SHP77 treated with DMSO at 0.1 percent for 48 hours (cell line): ENCODE measurements at regions not wholly inside any gene's neighbourhood (a gene's known extent, or its start where the extent isn't known, plus 50 kb on each side); places are given as distances from the start of the nearest gene placed in this dataset.
"Not testable (repeated sequence)": the region's sequence is repeated elsewhere in the genome, so short reads cannot be mapped to it uniquely, and the experiment has no call there.

ENCODE experiments used
- DNase-seq: peaks from one replicate; lab custom pipeline; 2025; lab: John Stamatoyannopoulos, UW

DNA sequence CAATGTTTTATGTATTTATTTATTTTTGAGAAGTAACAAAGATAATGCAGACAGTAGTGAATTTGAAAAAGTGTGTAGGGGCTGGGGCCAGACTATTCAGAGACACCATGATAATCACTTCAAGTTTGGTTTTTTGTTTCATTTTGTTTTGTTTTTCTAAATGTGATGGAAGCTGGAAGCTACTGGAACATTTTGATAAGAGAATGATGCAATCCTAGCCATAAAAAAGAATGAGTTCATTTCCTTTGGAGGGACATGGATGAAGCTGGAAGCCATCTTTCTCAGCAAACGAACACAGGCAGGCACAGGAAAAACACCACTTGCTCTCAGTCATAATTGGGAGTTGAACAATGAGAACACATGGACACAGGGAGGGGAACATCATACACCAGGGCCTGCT, 706.6 kb upstream of the EPHA5 start:
- no peak for DNase-seq

DNA sequence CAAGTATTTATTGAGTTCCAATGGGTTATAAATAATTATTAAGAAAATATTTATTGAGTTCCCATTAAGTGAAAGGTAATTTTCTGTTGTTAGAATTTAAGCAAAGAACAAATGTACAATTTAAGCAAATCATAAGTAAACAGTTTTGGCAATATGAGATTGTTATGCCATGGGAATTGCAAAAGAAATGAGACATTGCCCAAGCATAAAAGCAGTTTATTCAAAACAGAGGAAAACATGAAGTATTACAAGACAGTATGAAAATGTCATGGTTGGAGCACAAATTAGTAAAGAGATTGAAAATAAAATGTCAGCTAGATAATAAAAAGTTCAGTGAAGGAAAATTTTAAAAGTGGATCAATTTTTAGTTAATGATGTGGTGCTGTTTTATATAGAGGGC, 706.1 kb upstream of the EPHA5 start:
- no peak for DNase-seq

DNA sequence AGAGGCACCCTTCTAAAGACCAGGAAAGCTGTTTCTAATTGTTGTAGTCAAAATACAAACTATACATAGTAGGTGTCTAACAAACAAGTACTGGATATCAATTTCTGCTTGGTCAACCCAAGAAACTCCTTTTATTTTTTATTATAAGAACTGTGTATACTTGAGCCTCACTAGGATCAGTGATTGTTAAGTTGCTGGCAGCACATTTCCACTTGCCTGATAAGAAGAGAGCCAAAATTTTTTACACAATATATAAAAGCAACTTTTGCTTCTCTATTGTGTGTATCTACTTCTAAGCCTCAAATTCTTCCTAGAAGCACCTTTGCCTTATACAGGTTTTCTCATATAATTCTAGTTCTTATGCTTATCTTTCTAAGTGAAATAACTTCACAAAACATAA, 703.0 kb upstream of the EPHA5 start:
- no peak for DNase-seq

GRCh38 chr4:66372706-66373105, 702.4 kb upstream of the EPHA5 start:
- no peak for DNase-seq

DNA sequence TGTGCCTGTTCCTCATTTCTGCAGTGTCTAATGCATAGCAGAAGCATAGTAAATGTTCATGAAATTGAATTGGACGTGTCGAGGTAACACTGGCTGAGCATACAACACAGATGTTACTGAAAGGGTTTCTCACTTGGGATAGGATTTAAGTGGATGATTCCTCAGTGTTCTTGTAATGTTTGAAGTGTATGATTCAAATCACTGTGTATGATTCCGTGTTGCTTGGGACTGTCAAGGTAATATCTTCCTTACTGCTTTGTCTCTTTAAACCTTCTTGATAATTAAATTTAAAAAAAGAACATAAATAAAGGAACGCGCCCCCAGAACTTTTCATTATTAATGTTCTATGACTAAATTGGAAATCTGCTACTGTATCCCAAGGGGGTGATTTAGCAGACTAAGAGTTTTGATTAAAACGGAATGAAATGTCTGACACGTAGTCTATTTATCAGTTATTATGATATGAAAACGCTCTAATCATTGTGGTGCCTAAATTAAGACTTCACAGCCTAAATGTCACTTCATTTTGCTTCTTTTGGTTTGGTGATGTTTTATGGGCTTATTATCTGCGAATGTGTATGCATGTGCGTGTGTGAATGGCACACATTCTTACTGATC, 696.9 kb upstream of the EPHA5 start:
- DNase-seq: no peak

DNA sequence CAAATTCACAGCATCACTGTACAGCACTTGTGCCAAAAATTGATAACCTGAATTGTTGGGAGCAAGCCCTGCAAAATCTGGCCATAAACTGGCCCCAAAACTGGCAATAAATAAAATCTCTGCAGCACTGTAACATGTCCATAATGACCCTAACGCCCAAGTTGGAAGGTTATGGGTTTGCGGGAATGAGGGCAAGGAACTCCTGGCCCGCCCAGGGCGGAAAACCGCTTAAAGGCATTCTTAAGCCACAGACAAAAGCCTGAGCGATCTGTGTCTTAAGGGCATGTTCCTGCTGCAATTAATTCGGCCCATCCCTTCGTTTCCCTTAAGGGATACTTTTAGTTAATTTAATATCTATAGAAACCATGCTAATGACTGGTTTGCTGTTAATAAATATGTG, 690.1 kb upstream of the EPHA5 start:
- DNase-seq: not testable (repeated sequence)

DNA sequence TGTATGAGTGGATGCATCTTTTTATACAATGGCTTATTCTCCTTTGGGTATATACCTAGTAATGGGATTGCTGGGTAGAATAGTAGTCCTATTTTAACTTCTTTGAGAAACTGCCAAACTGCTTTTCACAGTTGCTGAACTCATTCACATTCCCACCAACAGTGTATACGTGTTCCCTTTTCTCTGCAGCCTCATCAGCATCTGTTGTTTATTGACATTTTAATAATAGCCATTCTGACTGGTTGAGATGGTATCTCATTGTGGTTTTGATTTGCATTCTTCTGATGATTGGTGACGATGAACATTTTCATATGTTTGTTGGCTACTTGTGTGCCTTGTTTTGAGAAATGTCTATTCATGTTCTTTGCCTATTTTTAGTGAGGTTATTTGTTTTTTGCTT, 687.0 kb upstream of the EPHA5 start:
- DNase-seq: no peak

DNA sequence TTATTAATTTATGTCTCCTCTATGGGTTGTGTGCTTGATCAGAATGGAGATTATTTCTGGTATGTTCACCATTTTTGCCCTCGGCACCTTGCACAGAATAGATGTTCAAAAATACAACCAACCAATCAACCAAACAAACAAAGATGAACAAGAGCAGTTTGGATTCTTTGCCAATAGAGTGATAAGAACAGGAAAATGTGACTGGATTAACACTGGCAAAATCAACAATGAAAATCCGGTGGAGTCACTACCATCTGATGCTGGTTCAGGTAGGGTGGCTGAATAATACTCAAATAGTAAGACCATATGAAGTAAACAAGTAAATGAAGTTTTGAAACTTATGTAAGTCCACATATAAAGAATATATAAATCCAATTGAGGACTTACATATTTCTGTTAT, 685.0 kb upstream of the EPHA5 start:
- DNase-seq: no peak

- DNase-seq: no peak
These were observed 681.5 kb upstream of the EPHA5 start for GRCh38 chr4:66351761-66352160.

- DNase-seq: no peak
These were observed 670.1 kb upstream of the EPHA5 start for GRCh38 chr4:66340286-66340893.

DNA sequence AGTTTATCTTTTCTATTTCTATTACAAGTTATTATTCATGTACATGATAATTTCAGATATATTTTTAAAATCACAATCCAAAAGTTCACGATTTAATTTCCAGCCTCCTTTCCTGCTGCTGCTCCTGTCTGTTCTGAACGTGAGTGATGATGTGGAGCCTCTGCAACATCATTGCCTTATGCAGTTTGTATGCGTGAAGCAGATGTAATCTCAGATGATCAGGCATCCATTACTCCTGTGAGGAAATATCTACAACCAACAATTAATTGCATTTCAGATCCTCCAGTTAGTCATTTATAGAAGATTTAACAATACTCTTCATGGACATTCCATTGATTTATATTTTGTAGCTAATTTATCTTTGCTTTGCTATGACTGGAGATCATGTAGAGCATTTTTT, 668.7 kb upstream of the EPHA5 start:
- no peak for DNase-seq

GRCh38 chr4:66331761-66332160, 661.5 kb upstream of the EPHA5 start:
- DNase-seq: no peak

DNA sequence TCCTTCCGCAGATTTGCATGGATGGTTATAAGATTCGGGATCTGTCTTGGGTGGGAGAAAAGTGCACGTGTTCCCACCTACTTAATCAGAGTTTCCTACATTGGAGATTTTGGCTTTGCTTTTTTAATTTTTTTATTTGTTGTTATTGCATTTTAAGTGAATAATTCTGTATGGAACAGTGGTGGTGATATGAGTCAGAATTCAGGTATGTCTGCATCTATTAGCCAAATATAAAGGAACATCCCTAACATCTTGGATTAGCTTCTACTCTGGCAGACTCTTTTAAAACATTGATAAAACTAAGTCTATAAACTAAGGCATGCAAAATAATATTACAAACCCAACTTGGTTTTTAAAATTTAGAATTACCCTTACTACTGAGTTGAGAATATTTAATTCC, 659.8 kb upstream of the EPHA5 start:
- DNase-seq: no peak

DNA sequence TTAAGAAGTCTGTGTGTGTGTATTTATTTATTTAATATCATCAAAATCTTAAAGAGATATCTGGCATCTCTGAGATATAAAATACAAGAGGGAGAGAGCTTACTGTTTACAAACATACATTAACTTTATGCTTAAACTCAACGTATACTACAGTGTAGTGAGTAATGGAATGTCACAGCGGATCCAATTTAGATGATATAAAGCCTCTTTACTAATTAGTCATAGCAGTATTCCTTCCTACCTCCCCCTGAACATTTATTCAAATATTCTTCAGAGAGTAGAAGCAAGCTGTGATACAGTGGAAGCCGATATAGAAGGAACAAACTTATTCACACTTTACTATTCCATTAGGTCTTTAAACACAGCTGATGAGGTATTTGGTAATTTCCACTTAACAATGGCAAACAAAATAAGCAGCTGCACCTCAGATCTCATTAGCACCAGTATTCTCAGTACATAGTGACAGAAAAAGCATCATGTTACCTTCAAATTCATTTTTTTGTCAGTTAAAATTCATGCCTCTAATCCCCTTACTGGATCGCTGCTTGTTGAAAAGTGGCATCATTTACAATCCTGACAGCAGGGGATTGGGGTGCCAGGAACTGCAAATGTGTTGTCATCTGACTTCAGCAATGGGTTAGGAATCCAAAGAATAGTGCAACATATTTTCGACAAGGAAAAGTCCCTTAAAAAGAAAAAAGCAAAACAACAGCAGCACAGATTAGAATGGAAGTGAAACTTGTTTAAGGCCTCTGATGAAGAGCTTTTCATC, 658.7 kb upstream of the EPHA5 start:
- DNase-seq: no peak

DNA sequence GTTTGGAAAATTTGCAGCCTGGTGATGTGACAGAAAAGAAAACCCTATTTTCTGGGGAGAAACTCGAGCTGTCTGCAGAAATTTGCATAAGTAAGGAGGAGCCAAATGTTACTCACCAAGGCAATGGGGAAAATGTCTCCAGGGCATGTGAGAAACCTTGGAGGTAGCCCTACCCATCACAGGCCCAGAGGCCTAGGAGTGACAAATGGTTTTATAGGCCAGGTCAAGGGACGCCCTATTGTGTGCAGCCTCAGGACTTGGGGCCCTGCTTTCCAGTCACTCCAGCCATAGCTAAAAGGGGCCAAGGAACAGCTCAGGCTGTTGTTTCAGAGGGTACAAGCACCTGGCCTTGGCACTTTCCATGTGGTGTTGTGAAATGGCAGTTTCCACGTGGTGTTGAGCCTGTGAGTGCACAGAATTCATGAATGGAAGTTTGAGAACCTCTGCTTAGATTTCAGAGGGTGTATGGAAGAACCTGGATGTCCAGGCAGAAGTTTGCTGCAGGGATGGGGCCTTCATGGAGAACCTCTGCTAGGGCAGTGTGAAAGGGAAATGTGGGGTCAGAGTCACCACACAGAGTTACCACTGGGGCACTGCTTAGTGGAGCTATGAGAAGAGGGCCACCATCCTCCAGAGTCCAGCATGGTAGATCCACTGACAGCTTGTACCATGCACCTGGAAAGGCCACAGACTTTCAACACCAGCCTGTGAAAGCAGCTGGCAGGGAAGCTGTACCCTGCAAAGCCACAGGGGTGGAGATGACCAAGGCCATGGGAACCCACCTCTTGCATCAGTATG, 637.6 kb upstream of the EPHA5 start:
- DNase-seq: no peak

GRCh38 chr4:66300336-66300934, 630.1 kb upstream of the EPHA5 start:
- DNase-seq: no peak

GRCh38 chr4:66298569-66298968, 628.3 kb upstream of the EPHA5 start:
- no peak for DNase-seq

GRCh38 chr4:66297703-66298102, 627.4 kb upstream of the EPHA5 start:
- no peak for DNase-seq

DNA sequence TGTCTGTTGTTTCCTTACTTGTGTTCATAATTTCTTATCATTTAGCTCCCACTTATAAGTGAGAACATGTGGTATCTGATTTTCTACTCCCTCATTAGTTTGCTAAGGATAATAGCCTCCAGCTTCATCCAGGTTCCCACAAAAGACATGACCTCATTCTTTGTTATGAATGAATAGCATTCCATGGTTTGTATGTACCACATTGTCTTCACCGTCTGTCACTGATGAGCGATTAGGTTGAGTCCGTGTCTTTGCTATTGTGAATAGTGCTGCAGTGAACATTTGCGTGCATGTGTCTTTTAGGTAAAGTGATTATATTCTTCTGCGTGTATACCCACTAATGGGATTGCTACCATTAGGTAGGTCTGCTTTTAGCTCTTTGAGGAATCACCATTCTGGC, 624.3 kb upstream of the EPHA5 start:
- DNase-seq: no peak

GRCh38 chr4:66284991-66285451, 614.7 kb upstream of the EPHA5 start:
- peak; percentile 45 for DNase-seq

DNA sequence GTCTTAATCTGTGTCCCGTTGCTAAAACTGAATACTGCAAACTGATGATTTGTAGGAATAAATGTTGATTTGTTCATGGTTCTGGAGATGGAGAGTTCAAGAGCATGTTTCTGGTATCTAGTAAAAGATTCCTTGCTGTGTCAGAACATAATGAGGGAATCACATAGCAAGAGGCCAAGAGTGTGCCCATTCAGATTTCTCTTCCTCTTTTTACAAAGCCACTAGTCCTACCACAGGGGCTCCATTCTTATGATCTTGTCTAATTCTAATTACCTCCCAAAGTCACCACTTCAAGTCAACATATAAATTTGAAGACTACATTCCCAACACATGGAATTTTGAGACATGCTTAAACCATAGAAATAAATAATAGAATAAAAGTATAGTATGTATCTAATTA, 608.8 kb upstream of the EPHA5 start:
- no peak for DNase-seq

GRCh38 chr4:66275411-66276038, 605.2 kb upstream of the EPHA5 start:
- DNase-seq: no peak
